Right forelimb (tissue), 1 donor: ENCODE measurements at regions not wholly inside any gene's neighbourhood (a gene's known extent, or its start where the extent isn't known, plus 50 kb on each side); places are given as distances from the start of the nearest gene placed in this dataset.

ENCODE experiments used
- DNase-seq: peaks from one replicate; pipeline ENCODE4 v3.0.0-alpha.2; 2018

- DNase-seq: no peak
Observed at GRCh38 chr11:116551576-116551975, 221.2 kb downstream of the BUD13 start.

GRCh38 chr11:116548256-116548655, 224.5 kb downstream of the BUD13 start:
- DNase-seq: no peak

GRCh38 chr11:116547571-116547970, 225.2 kb downstream of the BUD13 start:
- no peak for DNase-seq

GRCh38 chr11:116545912-116546311, 226.9 kb downstream of the BUD13 start:
- DNase-seq: no peak

- no peak for DNase-seq
Observed at GRCh38 chr11:116544721-116545120, 228.1 kb downstream of the BUD13 start.

- no peak for DNase-seq
Observed at GRCh38 chr11:116543911-116544475, 228.8 kb downstream of the BUD13 start.

- DNase-seq: no peak
Observed at GRCh38 chr11:116543099-116543498, 229.7 kb downstream of the BUD13 start.

- no peak for DNase-seq
Observed at GRCh38 chr11:116542406-116542805, 230.4 kb downstream of the BUD13 start.

- no peak for DNase-seq
Observed at GRCh38 chr11:116541460-116541859, 231.3 kb downstream of the BUD13 start.

- DNase-seq: no peak
Observed at GRCh38 chr11:116540645-116541304, 232.0 kb downstream of the BUD13 start.

GRCh38 chr11:116539836-116540418, 232.9 kb downstream of the BUD13 start:
- no peak for DNase-seq

GRCh38 chr11:116539211-116539610, 233.6 kb downstream of the BUD13 start:
- no peak for DNase-seq

- DNase-seq: no peak
Observed at GRCh38 chr11:116538677-116539076, 234.1 kb downstream of the BUD13 start.

GRCh38 chr11:116537709-116538108, 235.1 kb downstream of the BUD13 start:
- no peak for DNase-seq

- DNase-seq: no peak
Observed at GRCh38 chr11:116537121-116537520, 235.7 kb downstream of the BUD13 start.

GRCh38 chr11:116536416-116536815, 236.4 kb downstream of the BUD13 start:
- no peak for DNase-seq

- no peak for DNase-seq
Observed at GRCh38 chr11:116535994-116536393, 236.8 kb downstream of the BUD13 start.

- no peak for DNase-seq
Observed at GRCh38 chr11:116535120-116535519, 237.7 kb downstream of the BUD13 start.

- DNase-seq: no peak
Observed at GRCh38 chr11:116534270-116534975, 238.4 kb downstream of the BUD13 start.

- no peak for DNase-seq
Observed at GRCh38 chr11:116533186-116533825, 239.5 kb downstream of the BUD13 start.

GRCh38 chr11:116532066-116532465, 240.7 kb downstream of the BUD13 start:
- no peak for DNase-seq

- DNase-seq: no peak
Observed at GRCh38 chr11:116530705-116531104, 242.1 kb downstream of the BUD13 start.

- DNase-seq: no peak
Observed at GRCh38 chr11:116529271-116529670, 243.5 kb downstream of the BUD13 start.
